ENCODE measurements at regions not wholly inside any gene's neighbourhood (a gene's known extent, or its start where the extent isn't known, plus 50 kb on each side); places are given as distances from the start of the nearest gene placed in this dataset.
"Not testable (repeated sequence)": the region's sequence is repeated elsewhere in the genome, so short reads cannot be mapped to it uniquely, and the experiment has no call there.

GRCh38 chr5:174567506-174568141, 156.8 kb upstream of the MSX2 start:
- no peak for DNase-seq

- DNase-seq, result no peak
Measured at GRCh38 chr5:174570662-174571061, 153.7 kb upstream of the MSX2 start.

GRCh38 chr5:174571662-174572397, 152.6 kb upstream of the MSX2 start:
- peak; percentile 99 for DNase-seq

GRCh38 chr5:174572591-174572990, 151.8 kb upstream of the MSX2 start:
- DNase-seq, result no peak

GRCh38 chr5:174573221-174573994, 151.0 kb upstream of the MSX2 start:
- no peak for DNase-seq

GRCh38 chr5:174575043-174575442, 149.3 kb upstream of the MSX2 start:
- no peak for DNase-seq

- DNase-seq, result no peak
Measured at GRCh38 chr5:174576042-174576441, 148.3 kb upstream of the MSX2 start.

- peak; percentile 35 for DNase-seq
Measured at GRCh38 chr5:174581479-174581878, 142.9 kb upstream of the MSX2 start.

GRCh38 chr5:174581894-174582293, 142.5 kb upstream of the MSX2 start:
- DNase-seq, result no peak

GRCh38 chr5:174583071-174583470, 141.3 kb upstream of the MSX2 start:
- no peak for DNase-seq

GRCh38 chr5:174585472-174585871, 138.9 kb upstream of the MSX2 start:
- DNase-seq, result no peak

- DNase-seq, result not testable (repeated sequence)
Measured at GRCh38 chr5:174586163-174586562, 138.2 kb upstream of the MSX2 start.

GRCh38 chr5:174589011-174589410, 135.4 kb upstream of the MSX2 start:
- DNase-seq, result no peak

GRCh38 chr5:174589599-174589998, 134.8 kb upstream of the MSX2 start:
- no peak for DNase-seq

GRCh38 chr5:174590820-174591219, 133.6 kb upstream of the MSX2 start:
- no peak for DNase-seq

GRCh38 chr5:174596429-174596828, 128.0 kb upstream of the MSX2 start:
- peak; percentile 56 for DNase-seq

GRCh38 chr5:174599992-174600391, 124.4 kb upstream of the MSX2 start:
- DNase-seq, result no peak

GRCh38 chr5:174601946-174602345, 122.4 kb upstream of the MSX2 start:
- no peak for DNase-seq

- DNase-seq, result no peak
Measured at GRCh38 chr5:174606153-174606552, 118.2 kb upstream of the MSX2 start.

GRCh38 chr5:174606646-174607045, 117.7 kb upstream of the MSX2 start:
- no peak for DNase-seq

GRCh38 chr5:174607205-174607604, 117.2 kb upstream of the MSX2 start:
- no peak for DNase-seq

- DNase-seq, result no peak
Measured at GRCh38 chr5:174607916-174608315, 116.5 kb upstream of the MSX2 start.

- no peak for DNase-seq
Measured at GRCh38 chr5:174608631-174609097, 115.7 kb upstream of the MSX2 start.

GRCh38 chr5:174609116-174609515, 115.3 kb upstream of the MSX2 start:
- no peak for DNase-seq
